Calu3 (cell line): ENCODE measurements at regions not wholly inside any gene's neighbourhood (a gene's known extent, or its start where the extent isn't known, plus 50 kb on each side); places are given as distances from the start of the nearest gene placed in this dataset.
A peak's percentile ranks its signal among the peaks of the same experiment; 100 is the strongest.

Source experiments
- BruUV-seq: library from RNA; stranded (reverse); fragments of 400-500 nt; replicated peaks from 2 replicates; lab custom pipeline; 2021; lab: Mats Ljungman, UMichigan
- CTCF ChIA-PET: fragments of 300-600 bp; sonication (Branson Sonifier 250); formaldehyde crosslinking; loops from one replicate; lab custom pipeline; 2022; ENCODE audit warnings: antibody characterized with exemption; lab: Charles Lee
- DNase-seq: peaks from one replicate; pipeline ENCODE4 v3.0.0; 2022
- H3K27ac Mint-ChIP-seq: one replicate; pipeline ENCODE4 v1.8.0; 2022; ENCODE audit warnings: mixed read lengths; ENCODE audit not compliant: unreplicated experiment
- H3K27me3 Mint-ChIP-seq: one replicate; pipeline ENCODE4 v1.8.0; 2022; ENCODE audit warnings: mixed read lengths; ENCODE audit not compliant: unreplicated experiment
- H3K36me3 Mint-ChIP-seq: one replicate; pipeline ENCODE4 v1.8.0; 2022; ENCODE audit warnings: mild to moderate bottlenecking, moderate library complexity, mixed read lengths; ENCODE audit not compliant: insufficient read depth, unreplicated experiment
- H3K4me1 Mint-ChIP-seq: one replicate; pipeline ENCODE4 v1.8.0; 2022; ENCODE audit warnings: mild to moderate bottlenecking, low read depth, mixed read lengths; ENCODE audit not compliant: unreplicated experiment
- H3K4me3 Mint-ChIP-seq: one replicate; pipeline ENCODE4 v1.8.0; 2022; ENCODE audit warnings: mild to moderate bottlenecking, low read depth, moderate library complexity, mixed read lengths; ENCODE audit not compliant: unreplicated experiment
- H3K9me3 Mint-ChIP-seq: one replicate; pipeline ENCODE4 v1.8.0; 2022; ENCODE audit warnings: low read depth, mixed read lengths; ENCODE audit not compliant: unreplicated experiment
- CTCF ChIP-seq: fragments of 200-600 bp; IDR thresholded peaks from one replicate; pipeline ENCODE4 v1.8.0; 2022; ENCODE audit warnings: antibody characterized with exemption; ENCODE audit not compliant: unreplicated experiment
- intact Hi-C: fragments of 100-400 bp; cut with micrococcal nuclease; formaldehyde crosslinking; loops from one replicate; pipeline ENCODE4 v1.10.0; 2022; ENCODE audit not compliant: unreplicated experiment

- H3K4me3 Mint-ChIP-seq, result no peak overlapping the region
- no TSS peak for BruUV-seq
Measured at GRCh38 chr20:6583134-6583738, 184.2 kb upstream of the BMP2 start.

DNA sequence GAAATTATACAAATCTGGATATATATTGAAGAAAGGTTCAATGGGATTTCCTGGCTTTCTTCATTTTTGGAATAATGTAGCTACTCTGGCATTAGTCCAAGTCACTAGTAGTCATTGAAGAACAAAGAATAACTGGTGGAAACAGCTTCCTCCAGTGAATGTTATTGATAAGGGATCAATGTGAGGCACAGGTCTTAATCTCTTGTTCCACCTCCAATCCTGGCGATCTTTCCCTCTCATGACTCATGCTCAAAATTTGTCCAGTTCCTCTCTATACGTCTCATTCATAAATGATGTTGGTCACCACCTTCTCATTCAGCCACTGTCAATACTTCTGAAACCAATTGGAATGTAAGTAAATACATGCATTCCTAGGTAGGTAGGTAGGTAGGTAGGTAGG lies 185.0 kb upstream of the BMP2 start:
- H3K36me3 Mint-ChIP-seq, result no peaks in the 10 kb centered on the region
- peaks cover 2% of the 10 kb centered on the region for H3K9me3 Mint-ChIP-seq
- no TSS peak for BruUV-seq
- peaks cover 39% of the 10 kb centered on the region for H3K4me1 Mint-ChIP-seq
- H3K27me3 Mint-ChIP-seq, result no peaks in the 10 kb centered on the region
- CTCF ChIA-PET, result interaction anchor here (1.1 to 1.9 kb wide), 4 partner anchors 30 to 318 kb away, joined by 3 to 8 read pairs (median 4); no protein-coding TSS in a partner anchor
- no peak for TF ChIP-seq CTCF
- no peak for DNase-seq
- no peak overlapping the region for H3K4me3 Mint-ChIP-seq
- intact Hi-C loops, result loop anchor here (2.0 kb wide), 2 partner anchors 54 to 236 kb away; no protein-coding TSS in a partner anchor
- no peak overlapping the region for H3K27ac Mint-ChIP-seq

More at GRCh38 chr20:6583134-6583738, 184.2 kb upstream of the BMP2 start:
- CTCF ChIA-PET, result interaction anchor here (1.1 to 1.9 kb wide), 4 partner anchors 29 to 318 kb away, joined by 3 to 8 read pairs (median 4); no protein-coding TSS in a partner anchor
- H3K27me3 Mint-ChIP-seq, result no peaks in the 10 kb centered on the region
- H3K9me3 Mint-ChIP-seq, result peaks cover 2% of the 10 kb centered on the region
- H3K27ac Mint-ChIP-seq, result no peak overlapping the region
- TF ChIP-seq CTCF, result peak; percentile 44
- DNase-seq, result peak; percentile 52
- intact Hi-C loops, result loop anchor here (2.0 kb wide), 2 partner anchors 54 to 236 kb away; no protein-coding TSS in a partner anchor
- H3K4me1 Mint-ChIP-seq, result peaks cover 44% of the 10 kb centered on the region
- no peaks in the 10 kb centered on the region for H3K36me3 Mint-ChIP-seq

GRCh38 chr20:6580486-6580885 lies 187.0 kb upstream of the BMP2 start:
- peaks cover 45% of the 10 kb centered on the region for H3K4me1 Mint-ChIP-seq
- H3K27me3 Mint-ChIP-seq, result no peaks in the 10 kb centered on the region
- no peak for DNase-seq
- H3K9me3 Mint-ChIP-seq, result peaks cover 2% of the 10 kb centered on the region
- BruUV-seq, result no TSS peak
- no peaks in the 10 kb centered on the region for H3K36me3 Mint-ChIP-seq
- no peak overlapping the region for H3K27ac Mint-ChIP-seq
- CTCF ChIA-PET, result no interaction called here
- H3K4me3 Mint-ChIP-seq, result no peak overlapping the region
- intact Hi-C loops, result no loop called here
- TF ChIP-seq CTCF, result no peak

DNA sequence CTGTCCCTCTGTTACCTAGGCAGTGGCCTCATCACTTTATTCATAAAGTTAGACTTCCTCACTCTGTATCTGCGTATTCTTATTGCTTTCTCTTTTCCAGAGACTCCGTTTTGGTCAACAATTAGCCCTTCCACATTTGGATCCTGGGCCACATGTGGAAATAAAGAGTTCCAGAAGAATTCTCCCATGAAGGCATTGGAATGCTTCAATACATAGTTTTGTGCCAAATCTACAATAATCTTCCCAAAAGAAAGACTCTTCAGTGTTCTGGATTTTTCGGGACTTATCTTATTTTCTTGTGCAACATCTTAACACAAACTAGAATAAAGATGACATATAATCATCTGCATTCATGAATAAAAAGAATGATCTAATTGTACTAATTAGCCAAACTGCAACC lies 187.7 kb upstream of the BMP2 start:
- DNase-seq, result no peak
- H3K27ac Mint-ChIP-seq, result no peak overlapping the region
- peaks cover 2% of the 10 kb centered on the region for H3K9me3 Mint-ChIP-seq
- no peak for TF ChIP-seq CTCF
- no peak overlapping the region for H3K4me3 Mint-ChIP-seq
- H3K27me3 Mint-ChIP-seq, result no peaks in the 10 kb centered on the region
- no peaks in the 10 kb centered on the region for H3K36me3 Mint-ChIP-seq
- H3K4me1 Mint-ChIP-seq, result peaks cover 49% of the 10 kb centered on the region
- BruUV-seq, result no TSS peak
- intact Hi-C loops, result loop anchor here (5.0 to 10.0 kb wide), 2 partner anchors 63 to 315 kb away; no protein-coding TSS in a partner anchor
- CTCF ChIA-PET, result no interaction called here
